ENCODE measurements at regions not wholly inside any gene's neighbourhood (a gene's known extent, or its start where the extent isn't known, plus 50 kb on each side); places are given as distances from the start of the nearest gene placed in this dataset.
"Not testable (repeated sequence)": the region's sequence is repeated elsewhere in the genome, so short reads cannot be mapped to it uniquely, and the experiment has no call there.

DNA sequence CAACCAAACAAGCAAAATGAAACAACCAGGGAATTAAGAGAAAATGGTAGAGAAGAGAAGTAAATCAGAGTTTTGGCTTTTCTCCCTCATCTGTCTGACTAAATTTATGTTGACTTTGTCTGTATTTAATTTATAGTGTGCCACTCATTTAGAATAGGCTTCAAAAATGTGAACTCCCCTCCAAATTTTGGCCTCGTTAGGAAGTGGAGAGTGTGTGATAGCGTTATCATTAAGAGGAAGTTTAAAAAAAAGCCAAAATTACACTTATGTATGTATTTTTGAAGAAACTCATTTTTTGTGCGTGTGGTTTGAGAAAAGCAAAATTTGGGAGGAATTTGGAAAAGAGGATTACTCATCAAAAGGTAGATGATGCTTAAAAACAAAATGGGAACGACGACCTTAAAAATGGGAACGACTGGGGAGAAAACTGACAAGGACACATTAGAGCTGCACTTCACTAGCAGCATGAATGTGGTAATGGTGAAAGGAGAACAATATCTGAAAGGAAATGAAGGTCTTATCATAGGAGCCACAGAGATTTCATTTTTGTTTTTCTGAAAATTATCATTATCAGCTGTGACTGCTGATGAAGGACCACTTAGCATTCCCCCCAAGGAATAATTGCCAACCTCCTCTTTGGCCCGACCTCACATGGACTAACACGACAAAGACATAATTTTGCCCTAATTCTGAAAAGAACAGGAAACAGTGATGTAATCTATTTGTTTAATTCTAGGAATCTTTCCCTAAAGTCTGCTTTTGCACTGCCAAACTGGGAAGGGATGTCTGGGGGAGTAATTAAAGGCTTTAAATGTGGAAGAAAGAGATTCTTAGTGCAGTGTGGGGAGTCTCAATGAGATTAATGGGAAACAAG, 163.2 kb upstream of the P2RY1 start:
- no peak for DNase-seq

DNA sequence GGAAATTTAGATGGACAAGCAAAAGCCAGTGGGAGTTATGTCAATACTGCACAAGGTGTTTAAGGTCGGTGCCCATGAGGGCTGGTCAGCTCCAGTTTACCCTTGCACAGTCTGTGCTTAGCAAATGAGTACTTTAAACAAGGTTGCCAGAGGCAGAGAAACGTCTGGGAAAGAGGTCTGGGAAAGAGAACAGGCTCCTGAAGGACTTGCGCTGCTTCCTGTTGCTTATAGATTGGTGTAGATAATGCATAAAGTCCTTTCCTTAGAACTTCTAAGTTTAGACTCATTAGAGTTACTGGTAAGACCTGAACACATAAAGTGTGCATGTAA, 162.6 kb upstream of the P2RY1 start:
- DNase-seq, result no peak

DNA sequence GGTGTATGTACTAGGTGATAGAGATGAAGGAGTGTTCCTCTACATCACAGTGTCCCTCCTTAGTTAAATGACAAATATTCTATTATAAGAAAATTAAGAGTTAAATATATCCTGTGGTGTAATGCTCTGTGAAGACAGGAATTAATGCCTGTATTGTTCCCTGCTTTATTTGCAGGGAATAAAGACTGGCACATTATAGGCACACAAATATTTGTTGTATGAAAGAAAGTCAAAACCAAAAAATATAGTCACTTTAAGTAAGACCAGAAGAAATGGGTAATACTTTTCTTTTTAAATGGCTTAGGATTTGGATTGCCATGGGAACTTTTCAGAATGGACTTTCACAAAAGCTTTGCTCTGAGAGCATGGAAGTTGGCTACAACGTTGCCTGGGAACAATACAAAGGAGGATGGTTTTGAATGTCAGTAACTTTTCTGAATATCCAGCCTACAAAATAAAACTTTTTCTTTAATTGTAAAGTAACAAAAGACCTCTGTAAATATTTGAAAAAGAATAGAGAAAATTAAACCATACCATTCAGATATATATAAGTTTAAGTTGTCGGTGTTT, 158.0 kb upstream of the P2RY1 start:
- no peak for DNase-seq

DNA sequence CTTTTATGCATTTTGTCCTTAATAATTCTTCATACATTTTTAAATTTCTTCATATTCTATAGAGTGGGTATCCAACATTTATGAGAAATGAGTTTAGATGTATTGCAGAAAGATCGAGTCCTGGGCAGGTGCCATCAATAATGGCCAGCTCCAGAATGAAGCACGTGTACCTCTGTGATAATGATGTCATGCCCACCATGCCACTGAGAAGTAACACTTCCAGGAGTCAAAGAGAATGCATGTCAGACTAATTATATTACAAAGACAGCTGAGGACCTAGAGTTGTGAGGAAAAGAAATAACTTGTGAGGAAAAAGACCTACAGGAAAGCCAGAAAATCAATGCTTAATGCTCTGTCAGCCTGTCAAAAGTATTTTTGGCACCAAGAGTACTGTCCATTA, 157.4 kb upstream of the P2RY1 start:
- DNase-seq, result no peak

DNA sequence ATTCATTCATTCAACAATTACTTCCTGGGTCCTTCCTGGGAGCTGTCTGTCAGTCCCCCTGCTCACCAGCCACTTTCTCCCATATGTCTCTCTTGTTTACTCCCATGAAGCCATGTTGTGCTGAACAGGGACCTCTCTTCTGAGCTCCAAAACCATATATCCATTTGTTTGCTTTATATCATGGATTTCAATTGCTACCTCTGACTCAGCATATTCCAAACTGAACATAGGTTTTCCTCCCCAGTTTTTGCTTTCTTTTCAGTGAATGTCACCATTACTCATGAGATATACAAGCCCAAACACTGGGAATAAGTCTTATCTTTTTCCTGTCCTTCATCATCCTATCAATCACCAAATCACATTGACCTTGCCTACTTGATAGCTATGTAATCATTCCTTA, 152.5 kb upstream of the P2RY1 start:
- no peak for DNase-seq

DNA sequence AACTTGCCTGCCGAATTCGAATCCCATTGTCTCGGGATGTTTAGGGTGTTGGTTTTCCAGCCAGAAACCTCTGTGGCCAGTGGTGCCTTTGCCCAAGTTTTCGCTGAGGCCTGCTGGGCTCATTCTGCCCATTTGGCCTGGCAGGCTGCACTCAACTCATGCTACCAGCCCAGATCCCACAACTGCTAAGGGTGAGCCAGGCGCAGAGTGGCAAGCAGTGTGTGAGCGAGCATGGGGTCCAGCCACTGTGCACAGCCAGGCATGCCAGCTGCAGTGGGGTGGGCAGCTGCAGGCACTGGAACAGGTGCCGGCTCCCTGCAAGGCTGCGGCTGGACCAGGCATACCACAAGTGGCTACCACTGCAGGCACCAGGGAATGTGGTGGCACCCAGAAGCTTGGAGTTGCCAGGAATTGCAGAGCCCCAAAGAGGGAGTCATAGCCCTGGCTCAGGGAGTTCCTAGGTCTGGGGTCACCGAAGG, 151.4 kb upstream of the P2RY1 start:
- DNase-seq, result no peak

DNA sequence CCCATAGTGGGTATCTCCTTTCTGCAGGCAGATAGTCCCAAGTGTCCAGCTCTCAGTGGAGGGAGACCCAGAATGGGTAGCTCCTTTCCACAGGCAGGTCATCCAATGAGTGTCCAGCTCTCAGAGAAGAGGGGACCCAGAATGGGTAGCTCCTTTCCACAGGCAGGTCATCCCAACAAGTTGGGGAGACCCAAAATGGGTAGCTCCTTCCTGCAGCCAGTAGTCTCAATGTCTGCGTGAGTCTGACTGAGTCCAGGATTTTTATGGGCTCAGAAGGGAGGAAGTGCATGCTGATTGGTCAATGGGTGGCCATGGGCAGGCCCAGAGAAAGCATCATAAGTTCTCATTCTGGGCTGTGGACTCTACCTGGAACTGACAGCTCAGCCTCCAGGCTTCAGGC, 150.7 kb upstream of the P2RY1 start:
- DNase-seq, result no peak

DNA sequence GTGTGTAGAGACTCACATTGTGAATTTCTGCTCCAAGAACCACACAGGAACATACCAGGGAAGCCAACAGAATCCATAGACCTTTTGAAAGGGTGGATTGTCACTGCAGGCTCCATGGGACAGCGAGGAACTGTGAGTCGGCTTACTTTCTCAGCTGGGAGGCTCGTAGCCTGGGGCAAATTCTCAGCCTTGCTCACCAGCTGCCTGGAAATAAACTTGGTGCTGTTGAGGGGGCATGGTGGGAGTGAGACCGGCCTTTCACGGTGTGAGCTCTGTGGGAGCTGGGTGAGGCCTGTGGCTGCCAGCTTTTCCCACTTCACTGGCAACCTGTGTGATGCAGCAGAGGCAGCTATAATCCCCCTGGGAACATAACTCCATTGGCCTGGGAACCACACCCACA, 146.6 kb upstream of the P2RY1 start:
- DNase-seq, result peak; percentile 51

DNA sequence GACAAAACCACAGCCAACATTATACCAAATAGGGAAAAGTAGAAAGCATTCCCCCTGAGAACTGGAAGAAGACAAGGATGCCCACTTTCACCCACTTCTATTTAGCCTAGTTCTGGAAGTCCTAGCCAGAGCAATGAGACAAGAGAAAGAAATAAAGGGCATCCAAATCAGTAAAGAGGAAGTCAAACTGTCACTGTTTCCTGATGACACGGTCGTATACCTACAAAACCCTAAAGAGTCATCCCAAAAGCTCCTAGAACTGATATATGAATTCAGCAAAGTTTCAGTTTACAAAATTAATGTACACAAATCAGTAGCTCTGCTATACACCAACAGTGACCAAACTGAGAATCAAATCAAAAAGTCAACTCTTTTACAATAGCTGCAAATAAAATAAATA, 142.6 kb upstream of the P2RY1 start:
- DNase-seq, result not testable (repeated sequence)

DNA sequence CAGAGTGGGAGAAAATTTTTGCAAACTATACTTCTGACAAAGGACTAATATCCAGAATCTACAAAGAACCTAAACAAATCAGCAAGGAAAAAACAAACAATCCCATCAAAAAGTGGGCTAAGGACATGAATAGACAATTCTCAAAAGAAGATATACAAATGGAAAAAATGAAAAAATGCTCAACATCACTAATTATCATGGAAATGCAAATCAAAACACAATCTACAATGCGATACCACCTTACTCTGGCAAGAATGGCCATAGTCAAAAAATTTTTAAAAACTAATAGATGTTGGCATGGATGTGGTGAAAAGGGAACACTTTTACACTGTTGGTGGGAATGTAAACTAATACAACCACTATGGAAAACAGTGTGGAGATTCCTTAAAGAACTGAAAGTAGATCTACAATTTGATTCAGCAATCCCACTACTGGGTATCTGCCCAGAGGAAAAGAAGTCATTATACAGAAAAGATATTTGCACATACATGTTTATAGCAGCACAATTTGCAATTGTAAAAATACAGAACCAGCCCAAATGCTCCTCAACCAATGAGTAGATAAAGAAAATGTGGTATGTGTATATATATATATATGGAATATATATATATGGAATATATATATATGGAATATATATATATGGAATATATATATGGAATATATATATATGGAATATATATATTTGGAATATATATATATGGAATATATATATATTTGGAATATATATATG, 141.2 kb upstream of the P2RY1 start:
- not testable (repeated sequence) for DNase-seq

DNA sequence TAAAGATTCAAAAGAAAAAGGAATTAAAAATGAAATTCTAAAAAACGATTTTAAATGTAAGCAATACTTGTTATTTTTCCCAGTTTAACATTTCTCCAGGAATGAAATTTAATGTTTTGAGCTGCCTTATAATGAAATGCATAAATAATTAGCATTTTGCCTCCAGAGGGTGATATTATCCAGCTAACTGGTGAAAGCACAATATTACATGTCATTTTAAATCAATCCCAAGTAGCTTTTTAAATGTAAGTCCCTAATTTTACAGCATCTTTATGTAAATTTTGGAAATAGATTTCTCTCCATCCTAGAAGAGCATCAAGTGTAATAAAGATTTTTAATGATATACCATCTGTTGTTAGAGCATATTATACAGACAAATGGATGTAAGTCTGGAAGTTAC, 139.1 kb upstream of the P2RY1 start:
- DNase-seq, result no peak

DNA sequence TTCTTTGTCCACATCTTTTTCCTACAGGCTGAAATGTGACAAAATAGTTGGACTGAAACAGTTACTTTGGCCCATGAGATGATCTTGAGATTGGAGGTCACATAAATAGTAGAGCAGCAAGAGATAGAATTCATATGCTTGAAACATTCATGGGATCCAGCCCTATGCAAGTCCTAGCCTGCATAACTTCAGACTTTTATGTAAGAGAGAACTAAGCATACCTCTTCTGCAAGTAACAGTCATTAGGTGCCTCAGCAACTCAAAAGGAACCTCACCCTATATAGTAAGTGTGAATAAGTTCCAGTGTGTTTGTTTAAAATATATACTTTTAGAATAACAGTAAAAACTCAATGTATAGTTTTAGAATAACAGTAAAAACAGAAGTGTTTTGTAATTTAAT, 138.0 kb upstream of the P2RY1 start:
- no peak for DNase-seq

DNA sequence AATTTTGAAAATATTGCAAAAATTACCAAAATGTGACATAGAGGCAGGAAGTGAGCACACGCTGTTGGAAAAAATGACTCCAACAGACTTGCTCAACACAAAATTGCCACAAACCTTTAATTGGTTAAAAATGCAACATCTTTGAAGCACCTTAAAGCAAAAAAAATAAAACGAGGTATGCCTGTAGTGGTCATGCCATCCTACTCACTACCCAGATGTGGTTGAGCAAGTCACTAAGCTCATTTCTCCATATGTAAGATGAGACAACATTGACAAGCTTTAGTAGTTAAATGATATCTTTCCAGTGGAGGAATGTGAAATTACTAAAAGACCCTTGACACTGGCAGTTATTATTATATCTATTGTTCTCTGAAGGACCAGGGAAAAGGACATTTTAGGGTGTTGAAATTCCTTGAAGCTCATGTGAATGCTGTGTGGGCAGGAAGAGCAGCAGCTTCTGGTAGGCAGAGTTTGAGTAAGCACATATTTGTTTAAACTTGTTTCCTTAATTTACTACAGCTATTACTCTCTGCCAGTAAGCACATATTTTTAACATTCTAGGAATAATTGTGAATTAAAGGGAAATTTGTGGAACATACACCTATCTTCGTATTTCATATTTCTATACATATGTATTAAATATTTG, 131.6 kb upstream of the P2RY1 start:
- DNase-seq, result no peak

DNA sequence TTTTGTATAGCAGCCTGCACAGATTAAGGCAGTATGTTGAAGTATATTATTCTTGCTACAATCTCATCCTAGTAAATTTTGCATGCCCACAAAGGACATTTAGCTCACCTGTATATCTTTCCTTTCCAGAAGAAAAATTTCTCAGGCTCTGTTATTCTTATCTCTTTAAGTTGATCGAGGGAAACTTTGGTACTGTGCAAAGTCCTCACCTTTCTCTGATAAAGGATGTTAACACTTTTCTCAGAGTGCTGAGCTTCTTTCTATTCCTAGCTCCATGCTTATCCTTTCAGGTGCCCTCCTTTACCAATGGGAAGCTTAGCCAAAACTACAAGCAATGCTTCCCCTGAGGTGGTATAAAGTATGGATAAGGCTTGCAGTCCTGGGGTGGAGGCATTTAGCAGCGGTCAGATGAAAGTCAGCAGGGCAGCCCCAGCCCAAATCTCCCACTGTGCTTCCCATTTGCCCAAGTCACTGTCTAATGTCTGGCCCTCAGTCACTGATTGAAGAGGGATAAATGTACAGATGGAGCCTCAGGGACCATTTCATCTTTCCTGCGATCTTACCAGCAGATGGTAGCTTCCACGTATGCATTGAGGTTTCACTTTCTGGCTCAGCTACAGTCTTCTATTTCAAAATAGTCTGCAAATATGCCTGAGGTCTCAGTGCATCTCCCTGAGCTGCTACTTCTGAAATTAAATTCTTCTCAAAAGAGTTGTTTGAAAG, 127.8 kb upstream of the P2RY1 start:
- DNase-seq, result no peak

DNA sequence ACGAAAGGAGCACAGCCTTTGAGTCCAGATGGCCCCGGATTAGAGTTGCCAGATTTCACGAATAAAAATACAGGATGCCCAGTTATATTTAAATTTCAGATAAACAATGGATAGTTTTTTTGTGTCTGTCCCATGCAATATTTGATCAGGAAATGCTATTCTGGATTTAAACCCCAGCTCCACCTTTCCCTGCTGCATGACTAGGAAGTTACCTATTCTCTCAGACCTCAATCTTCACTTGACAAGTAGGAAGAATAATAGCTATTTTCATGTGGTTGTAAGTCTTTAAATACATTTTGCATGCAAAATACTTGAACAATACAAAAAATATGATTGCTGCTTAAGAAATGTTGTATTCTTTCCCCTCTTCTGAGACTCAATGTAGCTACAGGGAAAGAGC, 125.3 kb upstream of the P2RY1 start:
- no peak for DNase-seq

DNA sequence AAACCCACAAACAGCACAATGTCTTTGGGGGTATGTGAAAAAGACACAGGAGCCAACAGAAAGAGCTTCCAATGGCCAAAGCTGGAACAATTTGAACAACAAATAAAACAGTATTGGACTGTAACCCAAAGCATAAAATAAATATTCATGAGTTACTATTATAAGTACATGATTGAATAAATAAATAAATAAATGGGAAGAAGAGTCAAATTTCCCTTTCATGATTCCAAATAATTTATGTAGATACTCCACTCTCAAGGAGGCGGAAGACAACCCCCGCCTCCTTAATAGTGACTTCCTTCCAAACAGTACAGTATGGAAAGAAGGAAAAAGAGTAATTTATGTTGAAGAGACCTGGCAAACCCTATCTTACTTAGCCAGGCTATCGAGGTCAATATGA, 124.4 kb upstream of the P2RY1 start:
- no peak for DNase-seq

DNA sequence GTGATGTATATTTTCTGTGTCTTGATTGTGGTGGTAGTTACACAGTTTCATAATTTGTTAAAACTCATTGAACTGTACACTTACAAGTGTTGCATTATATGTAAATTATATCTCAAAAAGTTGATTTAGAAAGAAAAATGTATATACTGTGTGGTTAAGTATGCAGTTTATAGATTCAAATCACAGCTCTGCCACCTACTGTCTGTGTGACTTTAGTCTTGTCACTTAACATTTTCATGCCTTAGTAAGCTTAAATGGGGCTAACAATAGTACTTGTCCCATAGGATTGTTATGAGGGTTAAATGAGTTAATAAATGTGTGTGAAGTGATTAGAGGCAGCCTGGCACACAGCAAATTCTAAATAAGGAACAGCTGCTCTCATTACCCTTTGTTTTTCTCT, 120.9 kb upstream of the P2RY1 start:
- no peak for DNase-seq

DNA sequence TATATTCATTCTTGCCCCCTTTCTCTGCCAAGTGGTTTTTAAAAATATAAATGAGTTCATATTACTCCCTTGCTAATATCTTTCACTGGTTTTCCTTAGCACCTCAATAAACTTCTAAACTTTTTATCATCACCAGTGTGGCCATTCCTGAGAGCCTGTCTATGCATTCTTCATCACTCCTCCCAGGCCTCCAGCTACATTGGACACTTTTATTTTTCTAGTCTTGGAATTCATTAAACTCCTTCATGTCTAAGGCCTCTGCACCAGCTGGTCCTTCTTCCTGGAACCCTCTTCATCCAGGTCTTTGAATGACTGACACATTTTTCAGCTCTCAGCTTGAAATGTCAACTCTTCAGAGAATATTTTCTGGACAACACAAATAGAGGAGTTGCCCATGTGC, 120.4 kb upstream of the P2RY1 start:
- DNase-seq, result no peak

DNA sequence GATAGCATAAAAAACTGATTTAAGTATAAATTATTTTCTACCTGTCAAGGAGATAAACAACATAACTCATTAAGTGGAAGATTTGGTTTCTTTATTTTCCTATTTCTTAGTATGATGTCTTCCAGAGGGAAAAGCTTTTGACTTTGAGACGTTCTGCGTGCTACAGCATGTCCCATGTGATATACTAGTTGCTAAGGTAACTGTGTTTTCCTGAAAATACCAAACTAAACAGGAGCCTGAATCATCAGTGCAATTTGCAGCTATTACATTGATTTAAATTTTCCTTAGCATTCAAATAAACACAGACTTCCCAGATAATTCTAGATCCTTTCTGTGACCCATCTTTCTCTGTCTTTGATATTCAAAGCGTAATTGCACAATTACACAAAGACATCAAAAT, 117.7 kb upstream of the P2RY1 start:
- DNase-seq, result no peak

DNA sequence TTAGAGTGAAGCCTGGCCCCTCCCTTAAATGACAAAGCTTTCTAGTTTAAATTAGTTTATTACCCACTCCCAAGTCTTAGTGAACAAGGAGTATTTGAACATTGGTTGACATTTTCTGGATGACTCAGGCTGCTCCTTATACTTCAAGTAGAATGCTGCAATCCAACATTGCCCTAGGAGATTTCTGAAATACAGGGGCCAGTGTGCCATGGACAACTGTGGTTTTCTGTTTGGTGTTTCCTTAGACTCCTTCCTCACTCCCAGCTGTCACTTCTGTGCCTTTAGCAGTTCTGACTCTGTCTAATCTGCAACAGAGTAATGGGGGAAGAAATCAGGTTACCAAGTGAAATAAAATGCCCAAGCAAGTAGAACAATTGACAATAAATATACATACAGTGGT, 116.1 kb upstream of the P2RY1 start:
- DNase-seq, result no peak

DNA sequence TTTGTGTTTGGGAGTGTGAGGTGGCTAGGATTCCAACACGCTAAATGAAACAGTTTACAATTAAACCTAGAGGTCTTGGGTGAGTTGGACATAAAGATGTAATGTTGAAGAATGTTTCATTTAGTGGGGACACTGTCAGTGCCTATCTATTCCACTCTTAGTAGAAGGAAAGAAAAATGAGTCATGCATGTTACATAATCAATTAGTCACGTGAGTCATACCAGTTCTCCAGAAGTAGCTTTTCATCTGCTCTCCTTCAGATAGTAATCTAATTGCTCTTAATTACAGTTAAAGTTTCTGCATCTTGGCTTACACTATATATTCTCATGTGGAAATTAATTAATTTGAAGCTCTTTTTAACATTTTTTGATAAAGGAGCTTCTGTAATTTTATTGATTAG, 115.7 kb upstream of the P2RY1 start:
- DNase-seq, result no peak

DNA sequence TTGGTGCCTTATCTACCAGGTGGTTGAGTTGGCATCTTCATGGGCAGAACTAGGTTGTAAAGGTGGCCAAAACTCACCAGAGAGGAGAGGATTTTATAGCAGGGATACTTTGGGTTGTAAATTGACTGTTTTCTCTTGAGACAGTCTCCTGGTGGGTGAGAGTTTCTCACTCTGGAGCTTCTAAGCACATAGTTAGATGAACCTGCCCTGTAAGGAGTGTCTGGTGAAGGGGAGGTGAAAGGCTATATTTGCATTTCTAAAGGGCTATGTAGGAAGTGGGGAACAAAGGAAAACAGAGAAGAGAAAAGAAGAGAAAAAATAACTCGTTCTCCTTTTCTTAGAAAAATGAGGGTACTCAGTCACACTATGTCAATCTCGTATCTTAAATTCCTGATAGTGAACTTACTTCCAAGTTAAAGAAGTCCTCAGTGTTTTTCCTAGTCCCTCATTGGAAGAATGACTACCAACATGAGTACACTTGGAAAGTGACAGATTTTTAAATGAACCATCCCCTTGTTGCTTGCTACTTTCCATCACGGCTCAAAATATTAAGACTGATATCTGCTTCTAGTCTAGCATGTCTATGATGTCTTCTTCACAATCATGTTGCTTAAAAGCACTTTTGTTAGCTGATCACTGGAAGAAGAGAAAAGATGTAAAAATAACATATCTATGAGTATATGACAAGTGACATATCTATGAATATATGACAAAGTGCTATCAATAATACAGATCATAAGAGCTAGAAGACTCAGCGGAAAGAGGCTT, 113.8 kb upstream of the P2RY1 start:
- DNase-seq, result no peak
